CD4-positive, alpha-beta T cell (primary cell): ENCODE measurements at regions not wholly inside any gene's neighbourhood (a gene's known extent, or its start where the extent isn't known, plus 50 kb on each side); places are given as distances from the start of the nearest gene placed in this dataset.

Source experiments
- ATAC-seq: fragments of 200-7000 bp; cut with Tn5 transposase; one replicate; pipeline ENCODE4 v1.10.0; 2022; ENCODE audit warnings: mild to moderate bottlenecking; ENCODE audit not compliant: poor library complexity
- CTCF ChIA-PET: fragments of 350-600 bp; sonication (Branson Sonifier 250); formaldehyde crosslinking; loops from one replicate; lab custom pipeline; 2021; ENCODE audit warnings: antibody characterized with exemption, inconsistent platforms; lab: Charles Lee
- POLR2A ChIA-PET: fragments of 350-600 bp; sonication (Branson Sonifier 250); formaldehyde crosslinking; loops from one replicate; lab custom pipeline; 2021; ENCODE audit warnings: antibody characterized with exemption, inconsistent platforms; lab: Charles Lee
- DNase-seq, 14 experiments: peaks; one replicate each; pipeline ENCODE4 v3.0.0-alpha.2; 2013 to 2020; ENCODE audit warnings: mixed read lengths in 2 of 14
- H3K27ac ChIP-seq, 2 donors: one replicate each; pipeline versions ENCODE4 v1.5.1 to v1.7.0; 2013; ENCODE audit warnings: low read length in 2 of 2, low read depth in 1 of 2, mild to moderate bottlenecking in 1 of 2
- H3K27me3 ChIP-seq, 2 experiments: 1 replicate in 1 of 2; 2 replicates in 1 of 2; pipeline versions ENCODE4 v1.6.1 to v1.7.0; 2013; ENCODE audit warnings: low read length in 2 of 2, control low read depth in 1 of 2, mild to moderate bottlenecking in 1 of 2, moderate library complexity in 1 of 2; ENCODE audit not compliant: insufficient read depth in 2 of 2, control insufficient read depth in 1 of 2
- H3K36me3 ChIP-seq: one replicate; pipeline ENCODE4 v1.6.1; 2013; ENCODE audit warnings: low read length, control low read depth; ENCODE audit not compliant: insufficient read depth
- H3K4me1 ChIP-seq: one replicate; pipeline ENCODE4 v1.6.1; 2013; ENCODE audit warnings: low read length, control low read depth; ENCODE audit not compliant: insufficient read depth
- H3K4me3 ChIP-seq: one replicate; pipeline ENCODE4 v1.5.1; 2013; ENCODE audit warnings: mild to moderate bottlenecking, low read length, moderate library complexity
- H3K9me3 ChIP-seq, 2 experiments: 1 replicate in 1 of 2; 2 replicates in 1 of 2; pipeline versions ENCODE4 v1.6.1 to v1.7.0; 2013; ENCODE audit warnings: low read length in 2 of 2, mild to moderate bottlenecking in 2 of 2, control low read depth in 1 of 2, moderate library complexity in 1 of 2; ENCODE audit not compliant: control insufficient read depth in 1 of 2, insufficient read depth in 1 of 2
- H3K27ac Mint-ChIP-seq: one replicate; pipeline ENCODE4 v1.8.0; 2020; ENCODE audit warnings: mixed read lengths
- H3K27me3 Mint-ChIP-seq: one replicate; pipeline ENCODE4 v1.8.0; 2021; ENCODE audit warnings: mixed read lengths
- H3K36me3 Mint-ChIP-seq: one replicate; pipeline ENCODE4 v1.8.0; 2021; ENCODE audit warnings: low read depth, mixed read lengths
- H3K4me1 Mint-ChIP-seq: one replicate; pipeline ENCODE4 v1.8.0; 2021; ENCODE audit warnings: low read depth, mixed read lengths
- H3K4me3 Mint-ChIP-seq: one replicate; pipeline ENCODE4 v1.8.0; 2020; ENCODE audit warnings: mild to moderate bottlenecking, mixed read lengths
- H3K9me3 Mint-ChIP-seq: one replicate; pipeline ENCODE4 v1.8.0; 2020; ENCODE audit warnings: mixed read lengths
- intact Hi-C, 2 experiments: fragments of 100-400 bp; cut with DNase I in 1 of 2; cut with micrococcal nuclease in 1 of 2; formaldehyde crosslinking; loops; one replicate each; pipeline versions ENCODE4 v1.15.1 to v1.9.0; 2023 to 2025; cut with DNase I, micrococcal nuclease
- TF ChIP-seq, protein P1 (sequence below): fragments of 200-600 bp; IDR thresholded peaks from one replicate; pipeline ENCODE4 v1.8.0; 2022; ENCODE audit warnings: antibody characterized with exemption, mild to moderate bottlenecking

DNA sequence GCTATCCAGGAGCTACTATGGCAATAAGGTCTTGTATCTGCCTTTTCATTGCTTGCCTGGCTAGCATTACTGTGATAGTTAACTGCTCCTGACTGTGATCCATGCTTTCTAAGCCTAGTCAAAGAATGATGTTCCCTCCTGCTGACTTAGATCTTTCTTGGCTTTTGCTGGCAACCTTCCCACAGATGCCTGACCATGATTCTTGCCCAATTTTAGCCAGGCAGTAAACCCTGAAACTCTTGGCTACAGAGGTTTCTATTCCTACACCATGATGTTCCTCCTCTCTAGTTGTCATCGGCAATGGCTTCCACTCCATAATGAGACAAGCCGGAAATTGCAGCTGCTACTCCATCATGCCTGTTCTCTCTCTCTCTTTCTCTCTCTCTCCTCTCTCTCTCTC is 238.1 kb downstream of the HAO1 start:
- POLR2A ChIA-PET, result no interaction called here
- no peak overlapping the region for H3K27ac Mint-ChIP-seq

DNA sequence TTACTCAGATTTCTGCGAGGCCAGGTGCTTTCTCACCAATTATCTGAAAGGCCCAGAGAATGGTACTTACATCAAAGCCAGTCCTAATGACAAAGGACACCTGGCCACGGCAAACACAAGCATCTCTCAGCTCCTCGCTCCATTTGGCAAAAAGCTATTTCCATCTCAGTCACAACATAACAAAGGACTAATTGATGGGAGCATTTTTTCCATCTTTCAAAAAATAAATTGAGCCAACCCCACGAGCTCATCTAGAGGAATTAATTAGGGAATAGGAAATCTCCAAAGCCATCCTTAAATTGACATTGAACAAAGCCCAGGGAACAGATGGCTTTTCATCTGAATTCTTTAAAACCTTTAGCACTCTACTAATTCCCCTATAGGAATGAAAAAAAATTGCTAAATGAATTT is 236.7 kb downstream of the HAO1 start:
- Histone ChIP-seq H3K27me3 (no peaks in the 10 kb centered on the region), H3K27ac (no peak overlapping the region), H3K4me3 (no peak overlapping the region), H3K36me3 (no peaks in the 10 kb centered on the region), H3K4me1 (no peaks in the 10 kb centered on the region), H3K9me3 (no peaks in the 10 kb centered on the region)
- TF ChIP-seq, protein P1, sequence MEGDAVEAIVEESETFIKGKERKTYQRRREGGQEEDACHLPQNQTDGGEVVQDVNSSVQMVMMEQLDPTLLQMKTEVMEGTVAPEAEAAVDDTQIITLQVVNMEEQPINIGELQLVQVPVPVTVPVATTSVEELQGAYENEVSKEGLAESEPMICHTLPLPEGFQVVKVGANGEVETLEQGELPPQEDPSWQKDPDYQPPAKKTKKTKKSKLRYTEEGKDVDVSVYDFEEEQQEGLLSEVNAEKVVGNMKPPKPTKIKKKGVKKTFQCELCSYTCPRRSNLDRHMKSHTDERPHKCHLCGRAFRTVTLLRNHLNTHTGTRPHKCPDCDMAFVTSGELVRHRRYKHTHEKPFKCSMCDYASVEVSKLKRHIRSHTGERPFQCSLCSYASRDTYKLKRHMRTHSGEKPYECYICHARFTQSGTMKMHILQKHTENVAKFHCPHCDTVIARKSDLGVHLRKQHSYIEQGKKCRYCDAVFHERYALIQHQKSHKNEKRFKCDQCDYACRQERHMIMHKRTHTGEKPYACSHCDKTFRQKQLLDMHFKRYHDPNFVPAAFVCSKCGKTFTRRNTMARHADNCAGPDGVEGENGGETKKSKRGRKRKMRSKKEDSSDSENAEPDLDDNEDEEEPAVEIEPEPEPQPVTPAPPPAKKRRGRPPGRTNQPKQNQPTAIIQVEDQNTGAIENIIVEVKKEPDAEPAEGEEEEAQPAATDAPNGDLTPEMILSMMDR, result no peak
- CTCF ChIA-PET, result no interaction called here
- Mint-ChIP-seq H3K27ac (no peak overlapping the region), H3K9me3 (peaks cover 3% of the 10 kb centered on the region), H3K36me3 (no peaks in the 10 kb centered on the region), H3K27me3 (no peaks in the 10 kb centered on the region), H3K4me1 (no peaks in the 10 kb centered on the region), H3K4me3 (no peak overlapping the region)
- POLR2A ChIA-PET, result no interaction called here
- ATAC-seq (no peak), DNase-seq (no peak)
- intact Hi-C loops, result no loop called here

More for the DNA sequence above, 238.1 kb downstream of the HAO1 start:
- Mint-ChIP-seq H3K4me3 (no peak overlapping the region), H3K4me1 (no peaks in the 10 kb centered on the region), H3K9me3 (peaks cover 3% of the 10 kb centered on the region), H3K27me3 (no peaks in the 10 kb centered on the region), H3K36me3 (no peaks in the 10 kb centered on the region)
- Histone ChIP-seq H3K36me3 (no peaks in the 10 kb centered on the region), H3K9me3 (no peaks in the 10 kb centered on the region), H3K27ac (no peak overlapping the region), H3K27me3 (no peaks in the 10 kb centered on the region), H3K4me1 (no peaks in the 10 kb centered on the region), H3K4me3 (no peak overlapping the region)
- CTCF ChIA-PET, result no interaction called here
- DNase-seq (no peak), ATAC-seq (no peak)
- intact Hi-C loops, result no loop called here
- TF ChIP-seq, protein P1, result no peak

DNA sequence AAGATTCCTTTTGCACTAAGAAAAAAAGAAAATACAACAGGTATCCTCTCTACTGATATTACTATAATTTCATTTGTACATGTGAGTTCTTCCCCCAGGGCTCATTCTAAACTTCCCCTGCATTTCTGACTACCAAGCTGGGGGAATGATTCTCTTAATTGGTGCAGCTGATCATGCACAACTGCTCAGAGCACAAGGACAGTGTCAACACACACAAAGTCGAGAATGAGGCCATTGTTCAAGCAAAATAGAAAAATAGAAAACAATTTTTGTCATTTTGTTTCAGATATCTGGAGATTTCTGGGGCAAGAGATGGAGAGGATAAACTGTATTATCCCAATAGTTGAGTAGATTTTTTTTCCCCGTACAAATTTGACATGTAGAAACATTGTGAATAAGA is 236.3 kb downstream of the HAO1 start:
- Histone ChIP-seq H3K4me3 (no peak overlapping the region), H3K27me3 (no peaks in the 10 kb centered on the region), H3K27ac (no peak overlapping the region), H3K36me3 (no peaks in the 10 kb centered on the region), H3K4me1 (no peaks in the 10 kb centered on the region), H3K9me3 (no peaks in the 10 kb centered on the region)
- ATAC-seq (no peak), DNase-seq (no peak)
- H3K9me3 Mint-ChIP-seq, result peaks cover 3% of the 10 kb centered on the region
- intact Hi-C loops, result no loop called here
- H3K27me3 Mint-ChIP-seq, result no peaks in the 10 kb centered on the region
- TF ChIP-seq, protein P1, result no peak
- CTCF ChIA-PET, result no interaction called here
- no peaks in the 10 kb centered on the region for H3K36me3 Mint-ChIP-seq
- POLR2A ChIA-PET, result no interaction called here
- no peak overlapping the region for H3K27ac Mint-ChIP-seq
- H3K4me3 Mint-ChIP-seq, result no peak overlapping the region
- no peaks in the 10 kb centered on the region for H3K4me1 Mint-ChIP-seq
